ENCODE measurements at regions not wholly inside any gene's neighbourhood (a gene's known extent, or its start where the extent isn't known, plus 50 kb on each side); places are given as distances from the start of the nearest gene placed in this dataset.

DNA sequence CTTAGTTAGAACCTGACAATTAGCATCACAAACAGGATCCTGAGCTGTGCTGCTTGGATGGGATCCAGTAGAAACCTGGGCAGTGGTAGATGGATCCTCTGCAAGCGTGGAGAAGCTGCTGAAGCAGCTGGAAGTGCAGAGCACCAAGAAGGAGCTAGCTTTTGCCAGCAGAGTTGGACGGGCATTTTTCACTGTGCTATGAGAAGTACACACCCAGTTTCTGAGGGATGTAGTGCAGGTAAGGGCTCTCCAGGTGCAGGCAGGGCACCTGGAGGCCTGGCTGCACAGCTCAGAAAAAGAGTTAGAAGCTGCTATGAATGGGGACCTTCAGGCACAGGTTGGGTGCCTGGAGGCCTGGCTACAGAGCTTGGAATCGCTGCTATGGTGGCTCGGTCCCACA, 623.9 kb upstream of the NUDT12 start:
- H3K27ac ChIP-seq: no peak overlapping the region
- H3K4me1 ChIP-seq (ENCODE audit: low read depth): no peaks in the 10 kb centered on the region
- H3K4me3 ChIP-seq: no peak overlapping the region
- no peak for DNase-seq (ENCODE audit: low read depth in 1 of 2, low spot score in 1 of 2)
- H3K27me3 ChIP-seq: no peaks in the 10 kb centered on the region
- H3K9me3 ChIP-seq (ENCODE audit: low read depth): no peaks in the 10 kb centered on the region
- TF ChIP-seq, protein P1, sequence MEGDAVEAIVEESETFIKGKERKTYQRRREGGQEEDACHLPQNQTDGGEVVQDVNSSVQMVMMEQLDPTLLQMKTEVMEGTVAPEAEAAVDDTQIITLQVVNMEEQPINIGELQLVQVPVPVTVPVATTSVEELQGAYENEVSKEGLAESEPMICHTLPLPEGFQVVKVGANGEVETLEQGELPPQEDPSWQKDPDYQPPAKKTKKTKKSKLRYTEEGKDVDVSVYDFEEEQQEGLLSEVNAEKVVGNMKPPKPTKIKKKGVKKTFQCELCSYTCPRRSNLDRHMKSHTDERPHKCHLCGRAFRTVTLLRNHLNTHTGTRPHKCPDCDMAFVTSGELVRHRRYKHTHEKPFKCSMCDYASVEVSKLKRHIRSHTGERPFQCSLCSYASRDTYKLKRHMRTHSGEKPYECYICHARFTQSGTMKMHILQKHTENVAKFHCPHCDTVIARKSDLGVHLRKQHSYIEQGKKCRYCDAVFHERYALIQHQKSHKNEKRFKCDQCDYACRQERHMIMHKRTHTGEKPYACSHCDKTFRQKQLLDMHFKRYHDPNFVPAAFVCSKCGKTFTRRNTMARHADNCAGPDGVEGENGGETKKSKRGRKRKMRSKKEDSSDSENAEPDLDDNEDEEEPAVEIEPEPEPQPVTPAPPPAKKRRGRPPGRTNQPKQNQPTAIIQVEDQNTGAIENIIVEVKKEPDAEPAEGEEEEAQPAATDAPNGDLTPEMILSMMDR (IDR thresholded peaks at IDR 0.05; ENCODE audit: low read depth, low read length): no peak
- no peaks in the 10 kb centered on the region for H3K36me3 ChIP-seq

DNA sequence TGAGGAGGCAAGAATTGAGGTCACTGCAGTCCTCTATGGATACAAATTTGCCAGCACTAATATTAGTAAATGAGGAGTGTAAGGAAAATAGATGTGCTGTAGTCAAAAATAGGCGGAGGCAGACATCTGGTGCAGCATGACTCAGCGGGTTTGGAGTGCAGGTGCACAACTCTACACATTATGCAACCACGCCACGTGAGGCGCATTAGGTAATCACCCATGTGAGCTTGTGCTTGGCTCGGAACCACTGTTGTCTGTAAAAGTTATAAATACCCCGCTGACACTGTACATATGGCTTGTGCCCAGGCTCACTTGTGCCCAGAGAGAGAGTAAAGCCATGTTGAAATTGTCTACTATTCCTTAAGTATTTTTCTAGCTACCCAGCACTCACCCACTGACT, 623.5 kb upstream of the NUDT12 start:
- no peaks in the 10 kb centered on the region for H3K27me3 ChIP-seq
- H3K4me3 ChIP-seq: no peak overlapping the region
- H3K27ac ChIP-seq: no peak overlapping the region
- no peaks in the 10 kb centered on the region for H3K4me1 ChIP-seq (ENCODE audit: low read depth)
- TF ChIP-seq, protein P1 (IDR thresholded peaks at IDR 0.05; ENCODE audit: low read depth, low read length): no peak
- no peaks in the 10 kb centered on the region for H3K9me3 ChIP-seq (ENCODE audit: low read depth)
- peak in 1 of 2 donors; percentile 17 for DNase-seq (ENCODE audit: low read depth in 1 of 2, low spot score in 1 of 2)
- H3K36me3 ChIP-seq: no peaks in the 10 kb centered on the region

GRCh38 chr5:104184264-104184663, 621.7 kb upstream of the NUDT12 start:
- Histone ChIP-seq H3K9me3 (ENCODE audit: low read depth) (no peaks in the 10 kb centered on the region), H3K4me3 (no peak overlapping the region), H3K4me1 (ENCODE audit: low read depth) (no peaks in the 10 kb centered on the region), H3K27me3 (no peaks in the 10 kb centered on the region), H3K36me3 (no peaks in the 10 kb centered on the region), H3K27ac (no peak overlapping the region)
- no peak for DNase-seq (ENCODE audit: low read depth in 1 of 2, low spot score in 1 of 2)
- TF ChIP-seq, protein P1 (IDR thresholded peaks at IDR 0.05; ENCODE audit: low read depth, low read length): no peak

GRCh38 chr5:104178829-104179456, 616.4 kb upstream of the NUDT12 start:
- TF ChIP-seq, protein P1 (IDR thresholded peaks at IDR 0.05; ENCODE audit: low read depth, low read length): peak; percentile 45
- H3K27me3 ChIP-seq: no peaks in the 10 kb centered on the region
- no peak overlapping the region for H3K4me3 ChIP-seq
- H3K4me1 ChIP-seq (ENCODE audit: low read depth): no peaks in the 10 kb centered on the region
- no peaks in the 10 kb centered on the region for H3K36me3 ChIP-seq
- no peaks in the 10 kb centered on the region for H3K9me3 ChIP-seq (ENCODE audit: low read depth)
- DNase-seq (ENCODE audit: low read depth in 1 of 2, low spot score in 1 of 2): peak; percentile 57 to 66
- no peak overlapping the region for H3K27ac ChIP-seq

DNA sequence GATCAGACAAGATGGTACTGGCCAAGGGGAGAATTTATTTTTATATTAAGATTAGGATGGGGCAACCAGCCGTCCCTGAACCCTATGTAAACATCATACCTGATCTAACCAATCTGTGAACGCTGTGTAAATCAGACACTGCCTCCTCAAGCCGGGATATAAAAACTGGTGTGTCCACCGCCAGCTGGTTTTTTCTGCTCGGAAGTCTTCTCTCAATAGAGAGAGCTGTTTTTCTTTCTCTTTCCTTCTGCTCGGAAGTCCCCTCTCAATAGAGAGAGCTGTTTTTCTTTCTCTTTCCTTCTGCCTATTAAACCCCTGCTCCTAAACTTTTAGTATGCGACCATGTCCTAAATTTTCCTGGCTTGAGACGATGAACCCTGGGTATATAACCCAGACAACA, 615.5 kb upstream of the NUDT12 start:
- H3K36me3 ChIP-seq: no peaks in the 10 kb centered on the region
- H3K27ac ChIP-seq: no peak overlapping the region
- H3K4me1 ChIP-seq (ENCODE audit: low read depth): no peaks in the 10 kb centered on the region
- no peaks in the 10 kb centered on the region for H3K9me3 ChIP-seq (ENCODE audit: low read depth)
- no peak for DNase-seq (ENCODE audit: low read depth in 1 of 2, low spot score in 1 of 2)
- TF ChIP-seq, protein P1 (IDR thresholded peaks at IDR 0.05; ENCODE audit: low read depth, low read length): no peak
- H3K4me3 ChIP-seq: no peak overlapping the region
- no peaks in the 10 kb centered on the region for H3K27me3 ChIP-seq
